Upper lobe of left lung (tissue), 4 donors: ENCODE measurements at regions not wholly inside any gene's neighbourhood (a gene's known extent, or its start where the extent isn't known, plus 50 kb on each side); places are given as distances from the start of the nearest gene placed in this dataset.

ENCODE experiments used
- POLR2A ChIP-seq, 4 donors: fragments of 450-650 bp; IDR thresholded peaks; one replicate each; pipeline ENCODE4 v1.5.1; 2016 to 2017; ENCODE audit warnings: antibody characterized with exemption in 4 of 4, mild to moderate bottlenecking in 2 of 4
- POLR2AphosphoS5 ChIP-seq, 2 donors: sonication (generic); formaldehyde crosslinking; IDR thresholded peaks; one replicate each; pipeline ENCODE4 v1.5.1; 2017; ENCODE audit warnings: antibody characterized with exemption in 2 of 2
- TF ChIP-seq, protein P1 (sequence below), 6 experiments: fragments of 450-650 bp in 4 of 6; fragments of 200-600 bp in 2 of 6; sonication (generic) in 2 of 6; IDR thresholded peaks; one replicate each; pipeline ENCODE4 v1.5.1; 2016 to 2019; ENCODE audit warnings: antibody characterized with exemption in 6 of 6

DNA sequence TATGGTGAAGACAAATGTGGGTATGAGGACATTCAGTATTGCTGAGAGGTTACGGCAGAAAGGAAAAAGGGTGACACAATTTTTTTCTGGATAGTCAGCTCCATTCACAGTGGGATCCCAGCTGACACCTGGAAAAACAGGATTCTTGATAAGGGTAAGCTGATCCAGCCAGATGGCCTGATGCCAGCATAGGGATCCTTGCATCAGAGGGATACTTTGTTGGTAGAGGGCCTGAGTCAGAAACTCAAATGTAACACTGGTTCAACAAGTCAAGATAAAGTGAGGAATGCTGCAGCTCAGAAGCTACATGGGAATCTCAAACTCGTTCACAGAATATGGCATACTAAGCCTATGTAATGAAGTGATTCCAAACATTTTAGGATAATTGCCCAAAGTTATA lies 726.7 kb downstream of the C4orf33 start:
- TF ChIP-seq, protein P1, sequence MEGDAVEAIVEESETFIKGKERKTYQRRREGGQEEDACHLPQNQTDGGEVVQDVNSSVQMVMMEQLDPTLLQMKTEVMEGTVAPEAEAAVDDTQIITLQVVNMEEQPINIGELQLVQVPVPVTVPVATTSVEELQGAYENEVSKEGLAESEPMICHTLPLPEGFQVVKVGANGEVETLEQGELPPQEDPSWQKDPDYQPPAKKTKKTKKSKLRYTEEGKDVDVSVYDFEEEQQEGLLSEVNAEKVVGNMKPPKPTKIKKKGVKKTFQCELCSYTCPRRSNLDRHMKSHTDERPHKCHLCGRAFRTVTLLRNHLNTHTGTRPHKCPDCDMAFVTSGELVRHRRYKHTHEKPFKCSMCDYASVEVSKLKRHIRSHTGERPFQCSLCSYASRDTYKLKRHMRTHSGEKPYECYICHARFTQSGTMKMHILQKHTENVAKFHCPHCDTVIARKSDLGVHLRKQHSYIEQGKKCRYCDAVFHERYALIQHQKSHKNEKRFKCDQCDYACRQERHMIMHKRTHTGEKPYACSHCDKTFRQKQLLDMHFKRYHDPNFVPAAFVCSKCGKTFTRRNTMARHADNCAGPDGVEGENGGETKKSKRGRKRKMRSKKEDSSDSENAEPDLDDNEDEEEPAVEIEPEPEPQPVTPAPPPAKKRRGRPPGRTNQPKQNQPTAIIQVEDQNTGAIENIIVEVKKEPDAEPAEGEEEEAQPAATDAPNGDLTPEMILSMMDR (IDR thresholded peaks at IDR 0.05), result no peak
- TF ChIP-seq POLR2A (IDR thresholded peaks at IDR 0.05) (no peak), POLR2AphosphoS5 (IDR thresholded peaks at IDR 0.05) (no peak)
